Karpas-422 (cell line): ENCODE measurements at regions not wholly inside any gene's neighbourhood (a gene's known extent, or its start where the extent isn't known, plus 50 kb on each side); places are given as distances from the start of the nearest gene placed in this dataset.
"Not testable (repeated sequence)": the region's sequence is repeated elsewhere in the genome, so short reads cannot be mapped to it uniquely, and the experiment has no call there.

Source experiments
- DNase-seq: peaks from one replicate; pipeline ENCODE4 v3.0.0-alpha.2; 2015
- H2AFZ ChIP-seq: fragments of 200-600 bp; sonication (generic); 2 replicates; pipeline ENCODE4 v1.6.1; 2014; ENCODE audit warnings: antibody characterized with exemption, low read length, mixed read lengths
- H3K27ac ChIP-seq: fragments of 200-600 bp; sonication (generic); 2 replicates; pipeline ENCODE4 v1.5.1; 2014; ENCODE audit warnings: mild to moderate bottlenecking, low read length, moderate library complexity
- H3K27me3 ChIP-seq: fragments of 200-600 bp; sonication (generic); 2 replicates; pipeline ENCODE4 v1.6.1; 2014; ENCODE audit warnings: low read length, mixed read lengths
- H3K36me3 ChIP-seq: fragments of 200-600 bp; sonication (generic); 2 replicates; pipeline ENCODE4 v1.6.1; 2014; ENCODE audit warnings: low read length, mixed read lengths; ENCODE audit not compliant: insufficient read depth
- H3K4me1 ChIP-seq: fragments of 200-600 bp; sonication (generic); 2 replicates; pipeline ENCODE4 v1.6.1; 2014; ENCODE audit warnings: mild to moderate bottlenecking, low read length, mixed read lengths
- H3K4me2 ChIP-seq: fragments of 200-600 bp; sonication (generic); 2 replicates; pipeline ENCODE4 v1.6.1; 2014; ENCODE audit warnings: low read length, low read depth, mild to moderate bottlenecking; ENCODE audit not compliant: poor library complexity, severe bottlenecking
- H3K4me3 ChIP-seq: fragments of 200-600 bp; sonication (generic); 2 replicates; pipeline ENCODE4 v1.5.1; 2014; ENCODE audit warnings: mild to moderate bottlenecking, antibody characterized with exemption, low read length, mixed read lengths
- H3K79me2 ChIP-seq: fragments of 200-600 bp; sonication (generic); 2 replicates; pipeline ENCODE4 v1.6.1; 2014; ENCODE audit warnings: mild to moderate bottlenecking, low read length, mixed read lengths
- H3K9ac ChIP-seq: fragments of 200-600 bp; sonication (generic); 2 replicates; pipeline ENCODE4 v1.6.0; 2014; ENCODE audit warnings: low read length
- H3K9me2 ChIP-seq: fragments of 200-600 bp; sonication (generic), shearing (Covaris generic); replicated peaks from 2 replicates; pipeline ENCODE4 v1.6.0; 2014; ENCODE audit warnings: mild to moderate bottlenecking, low read length, moderate library complexity; ENCODE audit not compliant: insufficient read depth
- H3K9me3 ChIP-seq: fragments of 300-700, 200-600 bp; sonication (generic); 2 replicates; pipeline ENCODE4 v1.6.1; 2014; ENCODE audit warnings: low read length, mixed read lengths
- H4K20me1 ChIP-seq: fragments of 200-600 bp; sonication (generic); 2 replicates; pipeline ENCODE4 v1.6.1; 2014; ENCODE audit warnings: mild to moderate bottlenecking, antibody characterized with exemption, low read length, low read depth; ENCODE audit not compliant: insufficient read depth
- small RNA-seq: library from RNA; depleted of rRNA; stranded (forward); fragments of <200 nt; gene quantifications from one replicate; pipeline ENCODE3, GENCODE V24; 2014

- no peaks in the 10 kb centered on the region for H4K20me1 ChIP-seq
- H3K9me2 ChIP-seq: no peaks in the 10 kb centered on the region
- no peak overlapping the region for H3K4me2 ChIP-seq
- no peak overlapping the region for H3K9ac ChIP-seq
- no peak for DNase-seq
- no peak overlapping the region for H2AFZ ChIP-seq
- no peaks in the 10 kb centered on the region for H3K4me1 ChIP-seq
- H3K79me2 ChIP-seq: no peaks in the 10 kb centered on the region
- H3K27ac ChIP-seq: no peak overlapping the region
- H3K4me3 ChIP-seq: no peak overlapping the region
- no peaks in the 10 kb centered on the region for H3K9me3 ChIP-seq
- H3K27me3 ChIP-seq: no peaks in the 10 kb centered on the region
- H3K36me3 ChIP-seq: no peaks in the 10 kb centered on the region
These were observed 114.0 kb downstream of the NBPF12 start for GRCh38 chr1:147052143-147052542.

GRCh38 chr1:147051136-147051535 is 113.0 kb downstream of the NBPF12 start:
- Histone ChIP-seq H3K9me3 (no peaks in the 10 kb centered on the region), H3K4me2 (no peak overlapping the region), H3K36me3 (no peaks in the 10 kb centered on the region), H3K4me1 (no peaks in the 10 kb centered on the region), H3K9me2 (no peaks in the 10 kb centered on the region), H3K27me3 (no peaks in the 10 kb centered on the region), H3K4me3 (no peak overlapping the region), H3K79me2 (no peaks in the 10 kb centered on the region), H2AFZ (no peak overlapping the region), H3K9ac (no peak overlapping the region), H3K27ac (no peak overlapping the region), H4K20me1 (no peaks in the 10 kb centered on the region)
- DNase-seq: no peak

- no peak for DNase-seq
- Histone ChIP-seq H3K9me2 (no peaks in the 10 kb centered on the region), H3K4me1 (no peaks in the 10 kb centered on the region), H3K9me3 (no peaks in the 10 kb centered on the region), H3K36me3 (no peaks in the 10 kb centered on the region), H3K27ac (no peak overlapping the region), H3K27me3 (no peaks in the 10 kb centered on the region), H3K79me2 (no peaks in the 10 kb centered on the region), H2AFZ (no peak overlapping the region), H3K4me3 (no peak overlapping the region), H4K20me1 (no peaks in the 10 kb centered on the region), H3K9ac (no peak overlapping the region), H3K4me2 (no peak overlapping the region)
These were observed 112.5 kb downstream of the NBPF12 start for GRCh38 chr1:147050654-147051053.

- not testable (repeated sequence) for H3K27me3 ChIP-seq, H3K79me2 ChIP-seq, DNase-seq, H4K20me1 ChIP-seq, H3K4me3 ChIP-seq, H3K27ac ChIP-seq, H3K4me1 ChIP-seq, H3K9ac ChIP-seq, H3K9me2 ChIP-seq, H3K36me3 ChIP-seq, H2AFZ ChIP-seq, H3K9me3 ChIP-seq, H3K4me2 ChIP-seq
These were observed 108.8 kb downstream of the NBPF12 start for GRCh38 chr1:147046863-147047394.

- Histone ChIP-seq H3K27ac (no peak overlapping the region), H3K9me3 (no peaks in the 10 kb centered on the region), H3K9me2 (no peaks in the 10 kb centered on the region), H3K36me3 (no peaks in the 10 kb centered on the region), H3K9ac (no peak overlapping the region), H3K79me2 (no peaks in the 10 kb centered on the region), H3K4me2 (no peak overlapping the region), H3K4me1 (no peaks in the 10 kb centered on the region), H2AFZ (no peak overlapping the region), H4K20me1 (no peaks in the 10 kb centered on the region), H3K4me3 (no peak overlapping the region), H3K27me3 (no peaks in the 10 kb centered on the region)
- no peak for DNase-seq
These were observed 108.2 kb downstream of the NBPF12 start for GRCh38 chr1:147046189-147046862.

Small RNAs in the stretch of these regions (small RNA-seq; reads per million reads assigned to genes)
- gene RNU1-151P: 0.12 reads per million
